PC-9 (cell line): ENCODE measurements at regions not wholly inside any gene's neighbourhood (a gene's known extent, or its start where the extent isn't known, plus 50 kb on each side); places are given as distances from the start of the nearest gene placed in this dataset.

Experiments
- CTCF ChIP-seq: fragments of 200-600 bp; sonication (generic); conservative IDR thresholded peaks from 2 replicates; pipeline ENCODE4 v1.6.1; 2017; ENCODE audit warnings: mixed run types, antibody characterized with exemption, mild to moderate bottlenecking, moderate library complexity
- EZH2 ChIP-seq: fragments of 200-600 bp; sonication (generic); IDR thresholded peaks from 2 replicates; pipeline ENCODE4 v1.8.0; 2017; ENCODE audit warnings: antibody characterized with exemption, low read depth

DNA sequence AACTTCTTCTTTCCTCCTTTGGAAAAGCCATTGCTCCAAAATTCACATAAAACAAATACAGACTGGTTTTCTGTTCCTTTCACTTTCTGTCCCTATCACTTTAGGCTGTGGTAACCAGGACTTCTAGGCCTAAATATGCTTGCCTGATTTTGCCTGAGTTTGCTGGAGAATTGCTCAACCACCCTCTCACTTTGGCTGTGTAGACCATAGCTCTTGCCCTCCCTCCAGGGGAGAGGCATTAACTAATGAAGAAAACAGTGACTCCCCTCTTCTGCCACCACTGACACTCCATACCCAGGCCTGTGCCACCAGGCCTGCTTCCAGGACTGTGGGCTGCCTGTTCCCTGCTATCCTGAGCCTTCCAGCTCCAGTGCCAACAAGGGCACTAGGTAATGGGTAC, 163.5 kb downstream of the TOMM20 start:
- no peak for TF ChIP-seq CTCF
- TF ChIP-seq EZH2 = no peak
